Stimulated activated CD4-positive, alpha-beta T cell treated with anti-CD3 and anti-CD28 coated beads, TNF-alpha, amount 100 ng/mL, for 24 hours (primary cell): ENCODE measurements at regions not wholly inside any gene's neighbourhood (a gene's known extent, or its start where the extent isn't known, plus 50 kb on each side); places are given as distances from the start of the nearest gene placed in this dataset.
"Not testable (repeated sequence)": the region's sequence is repeated elsewhere in the genome, so short reads cannot be mapped to it uniquely, and the experiment has no call there.

Experiments used
- DNase-seq, 3 experiments: peaks; one replicate each; pipeline ENCODE4 v3.0.0-alpha.2; 2020; ENCODE audit warnings: low read depth in 3 of 3

GRCh38 chr2:111365986-111366640 lies 245.4 kb downstream of the BCL2L11 start:
- not testable (repeated sequence) for DNase-seq

GRCh38 chr2:111366641-111367029 lies 245.9 kb downstream of the BCL2L11 start:
- DNase-seq: not testable (repeated sequence)

- DNase-seq: not testable (repeated sequence)
These were observed 246.4 kb downstream of the BCL2L11 start for GRCh38 chr2:111367080-111367479.

- not testable (repeated sequence) for DNase-seq
These were observed 247.2 kb downstream of the BCL2L11 start for GRCh38 chr2:111367871-111368270.

- DNase-seq: not testable (repeated sequence)
These were observed 247.6 kb downstream of the BCL2L11 start for GRCh38 chr2:111368288-111368687.

- DNase-seq: not testable (repeated sequence)
These were observed 252.3 kb downstream of the BCL2L11 start for GRCh38 chr2:111373060-111373459.

GRCh38 chr2:111373989-111374388 lies 253.3 kb downstream of the BCL2L11 start:
- DNase-seq: not testable (repeated sequence)

GRCh38 chr2:111374734-111375133 lies 254.0 kb downstream of the BCL2L11 start:
- DNase-seq: not testable (repeated sequence)

GRCh38 chr2:111375320-111375883 lies 254.7 kb downstream of the BCL2L11 start:
- DNase-seq: not testable (repeated sequence)

- not testable (repeated sequence) for DNase-seq
These were observed 255.7 kb downstream of the BCL2L11 start for GRCh38 chr2:111376272-111376970.

- not testable (repeated sequence) for DNase-seq
These were observed 256.2 kb downstream of the BCL2L11 start for GRCh38 chr2:111376971-111377352.

GRCh38 chr2:111377386-111377959 lies 256.8 kb downstream of the BCL2L11 start:
- DNase-seq: not testable (repeated sequence)

GRCh38 chr2:111378348-111378747 lies 257.6 kb downstream of the BCL2L11 start:
- not testable (repeated sequence) for DNase-seq

- DNase-seq: peak in 2 of 3 experiments; percentile 18 to 31
These were observed 260.2 kb downstream of the BCL2L11 start for GRCh38 chr2:111380733-111381439.

- DNase-seq: not testable (repeated sequence)
These were observed 261.0 kb downstream of the BCL2L11 start for GRCh38 chr2:111381530-111382306.

GRCh38 chr2:111382507-111382906 lies 261.8 kb downstream of the BCL2L11 start:
- DNase-seq: not testable (repeated sequence)

GRCh38 chr2:111383311-111383710 lies 262.6 kb downstream of the BCL2L11 start:
- not testable (repeated sequence) for DNase-seq

- not testable (repeated sequence) for DNase-seq
These were observed 264.7 kb downstream of the BCL2L11 start for GRCh38 chr2:111385226-111385957.

GRCh38 chr2:111390605-111391004 lies 269.9 kb downstream of the BCL2L11 start:
- not testable (repeated sequence) for DNase-seq
